LNCAP (cell line): ENCODE measurements at regions not wholly inside any gene's neighbourhood (a gene's known extent, or its start where the extent isn't known, plus 50 kb on each side); places are given as distances from the start of the nearest gene placed in this dataset.

ENCODE experiments used
- TF ChIP-seq, protein P1 (sequence below): fragments of 450-650 bp; IDR thresholded peaks from 2 replicates; pipeline ENCODE4 v1.5.1; 2017; ENCODE audit warnings: mild to moderate bottlenecking

DNA sequence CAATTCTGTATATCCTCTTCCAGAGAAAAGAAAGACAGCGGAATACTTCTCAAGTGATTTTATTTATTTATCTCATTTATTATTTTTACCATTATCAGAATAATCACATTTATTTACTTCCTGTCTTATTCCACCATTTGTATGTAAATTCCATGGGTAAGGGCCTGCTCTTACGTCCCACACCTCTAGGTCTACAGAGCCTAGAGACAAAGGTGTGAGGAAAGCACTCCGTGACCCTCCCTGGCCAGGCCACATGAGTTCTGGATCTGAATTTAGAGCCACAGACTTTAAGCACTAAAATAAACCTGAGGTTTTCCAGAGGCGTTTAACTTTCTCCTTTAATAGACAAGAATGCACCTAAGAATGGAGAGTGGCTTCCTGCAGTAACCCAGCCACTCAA, 85.3 kb upstream of the CTSV start:
- TF ChIP-seq, protein P1, sequence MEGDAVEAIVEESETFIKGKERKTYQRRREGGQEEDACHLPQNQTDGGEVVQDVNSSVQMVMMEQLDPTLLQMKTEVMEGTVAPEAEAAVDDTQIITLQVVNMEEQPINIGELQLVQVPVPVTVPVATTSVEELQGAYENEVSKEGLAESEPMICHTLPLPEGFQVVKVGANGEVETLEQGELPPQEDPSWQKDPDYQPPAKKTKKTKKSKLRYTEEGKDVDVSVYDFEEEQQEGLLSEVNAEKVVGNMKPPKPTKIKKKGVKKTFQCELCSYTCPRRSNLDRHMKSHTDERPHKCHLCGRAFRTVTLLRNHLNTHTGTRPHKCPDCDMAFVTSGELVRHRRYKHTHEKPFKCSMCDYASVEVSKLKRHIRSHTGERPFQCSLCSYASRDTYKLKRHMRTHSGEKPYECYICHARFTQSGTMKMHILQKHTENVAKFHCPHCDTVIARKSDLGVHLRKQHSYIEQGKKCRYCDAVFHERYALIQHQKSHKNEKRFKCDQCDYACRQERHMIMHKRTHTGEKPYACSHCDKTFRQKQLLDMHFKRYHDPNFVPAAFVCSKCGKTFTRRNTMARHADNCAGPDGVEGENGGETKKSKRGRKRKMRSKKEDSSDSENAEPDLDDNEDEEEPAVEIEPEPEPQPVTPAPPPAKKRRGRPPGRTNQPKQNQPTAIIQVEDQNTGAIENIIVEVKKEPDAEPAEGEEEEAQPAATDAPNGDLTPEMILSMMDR, result no peak

GRCh38 chr9:97110696-97111095, 71.8 kb upstream of the CTSV start:
- TF ChIP-seq, protein P1, result no peak

- TF ChIP-seq, protein P1, result peak; percentile 68
Observed at GRCh38 chr9:97109194-97109811, 70.4 kb upstream of the CTSV start.

GRCh38 chr9:97096793-97097192, 57.9 kb upstream of the CTSV start:
- TF ChIP-seq, protein P1, result no peak
